ENCODE measurements at regions not wholly inside any gene's neighbourhood (a gene's known extent, or its start where the extent isn't known, plus 50 kb on each side); places are given as distances from the start of the nearest gene placed in this dataset.

DNA sequence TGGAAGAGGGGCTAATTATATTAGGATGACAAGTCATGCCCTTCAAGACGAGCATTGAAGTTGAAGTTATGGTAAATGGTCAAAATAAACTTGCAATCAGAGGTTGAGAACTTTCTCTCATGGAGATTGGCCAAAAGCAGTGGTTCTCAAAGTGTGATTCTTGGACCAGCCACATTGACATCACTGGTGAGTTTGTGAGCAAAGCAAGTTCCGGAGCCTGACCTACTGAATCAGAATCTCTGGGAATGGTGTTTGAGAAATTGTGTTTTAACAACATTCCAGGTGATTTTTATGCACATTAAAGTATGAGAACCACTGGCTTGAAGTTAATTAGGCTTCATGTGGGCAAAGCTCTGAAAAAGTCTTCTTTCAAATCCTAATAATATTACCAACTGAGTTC lies 403.5 kb downstream of the ZSWIM6 start:
- H3K4me3 Mint-ChIP-seq, result no peak overlapping the region
- no peaks in the 10 kb centered on the region for H3K36me3 Mint-ChIP-seq (ENCODE audit: low read depth)
- no peaks in the 10 kb centered on the region for H3K4me1 Mint-ChIP-seq (ENCODE audit: low read depth)
- intact Hi-C loops (cut with micrococcal nuclease), result no loop called here
- H3K9me3 Mint-ChIP-seq, result no peaks in the 10 kb centered on the region
- peaks cover 11% of the 10 kb centered on the region for H3K27me3 Mint-ChIP-seq
- H3K27ac Mint-ChIP-seq, result no peak overlapping the region

DNA sequence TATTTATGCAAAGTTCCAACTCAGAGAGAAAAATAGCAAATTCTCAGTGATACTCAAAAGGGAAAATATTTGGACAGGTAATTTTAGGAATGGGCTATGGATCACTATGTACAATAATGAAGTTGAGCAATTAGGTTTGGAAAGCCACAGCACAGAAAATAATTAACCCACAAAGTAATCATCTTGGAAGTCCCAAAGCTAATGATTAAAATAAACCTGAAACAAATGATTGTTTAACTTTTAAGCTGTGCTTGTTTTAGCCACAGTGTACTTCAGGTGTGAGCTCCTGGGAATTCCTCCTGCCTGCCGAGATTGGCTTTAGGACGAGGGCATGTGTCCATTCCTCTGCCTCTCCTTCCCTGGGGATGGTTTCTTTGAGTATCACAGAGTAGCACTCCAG lies 403.9 kb downstream of the ZSWIM6 start:
- intact Hi-C loops (cut with micrococcal nuclease), result no loop called here
- H3K4me3 Mint-ChIP-seq, result no peak overlapping the region
- H3K36me3 Mint-ChIP-seq (ENCODE audit: low read depth), result no peaks in the 10 kb centered on the region
- H3K27ac Mint-ChIP-seq, result no peak overlapping the region
- no peaks in the 10 kb centered on the region for H3K9me3 Mint-ChIP-seq
- peaks cover 11% of the 10 kb centered on the region for H3K27me3 Mint-ChIP-seq
- no peaks in the 10 kb centered on the region for H3K4me1 Mint-ChIP-seq (ENCODE audit: low read depth)

DNA sequence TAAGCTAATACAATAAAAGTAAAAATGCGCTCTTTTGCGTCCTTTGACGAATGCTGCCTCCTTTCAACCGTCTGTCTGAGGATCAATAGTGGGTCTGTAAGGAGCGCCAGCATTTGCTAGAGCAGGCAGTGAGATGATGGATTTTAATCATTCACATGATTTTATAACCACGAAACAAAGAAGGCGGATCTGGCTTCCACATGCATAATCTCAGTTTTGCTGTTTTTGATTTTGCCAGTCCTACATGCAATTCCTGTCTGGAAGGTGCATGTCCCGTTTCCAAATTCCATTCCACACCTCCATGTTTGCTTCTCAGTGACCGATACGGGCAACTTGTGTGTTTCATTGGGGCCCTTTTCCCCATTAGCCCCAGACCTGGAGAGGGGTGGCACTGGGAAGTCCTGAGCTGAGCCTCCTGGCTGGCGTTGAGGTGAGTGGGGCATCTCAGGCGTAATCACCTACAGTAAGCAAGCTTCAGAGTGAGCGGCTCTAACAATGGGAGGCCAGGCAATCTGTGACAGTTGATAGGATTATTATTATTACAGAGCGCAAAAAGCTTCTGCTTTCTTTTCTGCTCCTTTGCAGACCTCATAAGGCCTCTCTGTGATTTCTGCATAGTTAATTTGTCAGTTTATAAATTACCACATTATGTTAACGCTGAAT lies 405.4 kb downstream of the ZSWIM6 start:
- intact Hi-C loops (cut with micrococcal nuclease), result no loop called here
- Mint-ChIP-seq H3K4me3 (no peak overlapping the region), H3K36me3 (ENCODE audit: low read depth) (no peaks in the 10 kb centered on the region), H3K4me1 (ENCODE audit: low read depth) (no peaks in the 10 kb centered on the region), H3K27me3 (peaks cover 1% of the 10 kb centered on the region), H3K27ac (no peak overlapping the region), H3K9me3 (no peaks in the 10 kb centered on the region)

DNA sequence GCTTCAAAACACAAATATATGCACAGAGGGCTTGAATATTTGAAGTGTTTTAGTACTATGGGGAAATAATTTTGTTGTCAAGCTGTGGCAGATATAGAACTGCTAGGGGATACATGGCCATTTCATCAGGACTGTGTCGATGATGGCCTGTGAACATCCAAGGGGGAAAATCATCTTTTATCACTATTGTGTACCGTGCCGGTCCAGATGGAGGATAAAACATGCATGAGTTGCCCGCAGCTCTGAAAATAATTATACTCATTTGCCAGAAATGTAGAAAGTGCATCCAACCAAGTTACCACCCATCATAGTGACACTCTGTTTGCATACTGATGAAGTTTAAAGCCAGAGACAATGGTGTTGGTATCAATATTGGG lies 405.9 kb downstream of the ZSWIM6 start:
- Mint-ChIP-seq H3K4me1 (ENCODE audit: low read depth) (no peaks in the 10 kb centered on the region), H3K27me3 (peaks cover under 1% of the 10 kb centered on the region), H3K9me3 (no peaks in the 10 kb centered on the region), H3K36me3 (ENCODE audit: low read depth) (no peaks in the 10 kb centered on the region), H3K27ac (no peak overlapping the region), H3K4me3 (no peak overlapping the region)
- intact Hi-C loops (cut with micrococcal nuclease), result no loop called here

DNA sequence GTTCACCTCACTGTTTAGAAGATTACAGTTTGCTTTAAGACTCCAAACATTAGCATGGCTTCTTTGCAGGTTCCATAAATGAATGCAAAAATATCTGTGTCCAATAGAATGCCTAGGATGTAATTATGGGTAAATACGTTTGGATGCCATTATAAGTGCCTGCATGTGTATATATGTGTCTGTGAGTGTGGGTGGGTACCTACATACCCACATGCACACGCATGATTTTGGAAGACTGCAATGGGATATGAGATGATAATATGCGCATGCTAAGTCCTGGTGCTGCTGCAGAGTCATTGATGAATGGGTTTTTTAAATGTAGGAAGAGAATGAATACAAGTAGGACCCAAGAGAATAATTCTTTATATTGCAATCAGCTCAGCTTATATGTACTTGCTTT lies 406.4 kb downstream of the ZSWIM6 start:
- intact Hi-C loops (cut with micrococcal nuclease), result no loop called here
- Mint-ChIP-seq H3K36me3 (ENCODE audit: low read depth) (no peaks in the 10 kb centered on the region), H3K4me3 (no peak overlapping the region), H3K9me3 (no peaks in the 10 kb centered on the region), H3K4me1 (ENCODE audit: low read depth) (no peaks in the 10 kb centered on the region), H3K27me3 (no peaks in the 10 kb centered on the region), H3K27ac (no peak overlapping the region)

DNA sequence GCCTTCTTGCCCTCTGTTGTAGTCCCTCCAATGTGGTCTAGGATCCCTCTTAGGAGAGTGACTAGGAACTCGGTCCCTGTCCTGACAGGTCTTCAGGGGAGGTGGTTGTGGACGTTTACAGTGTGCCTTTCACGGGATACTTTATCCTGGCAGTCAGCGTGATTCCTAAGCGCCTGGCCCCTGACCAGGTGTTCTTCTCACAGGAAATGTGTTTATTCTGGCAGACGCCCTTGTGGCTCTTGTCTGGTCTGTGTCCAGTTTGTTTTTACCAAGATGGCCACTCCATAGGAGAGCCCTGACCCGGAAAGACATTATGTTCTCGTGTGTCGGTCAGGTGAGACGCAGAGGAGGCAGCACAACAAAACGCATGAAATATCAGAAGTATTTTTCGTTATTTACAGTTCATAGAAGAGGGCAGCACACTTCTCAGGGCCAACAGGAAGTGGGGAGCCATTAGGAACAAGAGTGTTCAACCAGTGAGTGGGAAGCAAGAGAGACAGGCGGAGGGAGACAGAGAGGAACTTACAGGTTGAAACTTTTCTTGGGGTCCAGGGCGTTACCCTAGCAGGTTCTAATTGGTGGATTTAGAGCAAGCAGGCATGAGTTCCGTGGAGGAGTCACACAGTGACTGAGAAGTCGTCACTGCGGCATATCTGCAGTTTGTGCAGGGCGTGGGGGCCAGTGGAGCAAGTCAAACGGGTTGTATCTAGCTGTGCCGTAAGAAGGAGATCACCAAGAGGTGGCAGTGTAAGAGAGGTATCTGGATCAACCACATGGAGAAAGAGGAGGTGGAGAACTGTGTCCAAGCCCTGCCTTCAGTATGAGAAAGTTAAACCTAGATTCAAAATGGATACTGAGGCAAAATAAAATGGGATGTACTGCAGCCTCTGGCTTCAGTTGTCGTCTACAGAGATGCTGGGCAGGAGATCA lies 412.9 kb downstream of the ZSWIM6 start:
- Mint-ChIP-seq H3K27me3 (no peaks in the 10 kb centered on the region), H3K27ac (no peak overlapping the region), H3K4me3 (no peak overlapping the region), H3K4me1 (ENCODE audit: low read depth) (no peaks in the 10 kb centered on the region), H3K9me3 (peaks cover 8% of the 10 kb centered on the region), H3K36me3 (ENCODE audit: low read depth) (no peaks in the 10 kb centered on the region)
- intact Hi-C loops (cut with micrococcal nuclease), result no loop called here

DNA sequence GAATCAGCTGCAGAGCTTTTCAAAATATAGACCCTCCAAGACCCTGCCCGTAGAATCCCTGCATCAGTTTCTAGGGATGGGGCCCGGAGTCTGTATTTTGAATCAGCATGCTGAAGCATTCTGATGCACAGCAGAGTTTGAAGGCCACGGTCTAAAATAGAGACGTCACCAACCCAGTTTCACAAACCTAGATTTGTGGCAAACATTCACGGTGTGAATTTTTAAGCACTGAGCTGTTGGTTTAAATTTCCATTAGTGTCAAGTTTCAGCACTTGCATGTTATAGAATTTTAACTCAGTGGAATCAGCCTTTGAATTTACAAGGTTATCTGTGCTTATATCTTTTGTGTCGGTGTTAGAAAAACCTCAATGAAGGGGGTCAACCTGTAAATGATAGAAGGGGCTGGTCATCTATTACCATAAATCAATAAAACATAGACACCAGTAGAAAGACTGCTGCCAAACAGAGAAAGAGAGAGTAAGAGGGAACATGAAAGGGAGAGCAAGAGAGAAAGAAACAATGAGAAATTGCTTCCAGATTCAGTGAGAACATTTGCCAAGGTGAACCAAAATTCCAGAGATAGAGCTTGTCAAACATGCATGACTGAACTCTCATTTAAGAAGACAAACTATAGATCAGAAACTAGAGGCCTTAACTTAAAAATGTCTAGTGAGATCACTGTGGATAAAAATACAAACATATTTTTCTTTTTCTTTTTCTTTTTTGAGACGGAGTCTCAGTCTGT lies 414.9 kb downstream of the ZSWIM6 start:
- intact Hi-C loops (cut with micrococcal nuclease), result no loop called here
- H3K27ac Mint-ChIP-seq, result no peak overlapping the region
- H3K9me3 Mint-ChIP-seq, result peaks cover 8% of the 10 kb centered on the region
- H3K36me3 Mint-ChIP-seq (ENCODE audit: low read depth), result no peaks in the 10 kb centered on the region
- no peak overlapping the region for H3K4me3 Mint-ChIP-seq
- H3K4me1 Mint-ChIP-seq (ENCODE audit: low read depth), result no peaks in the 10 kb centered on the region
- H3K27me3 Mint-ChIP-seq, result no peaks in the 10 kb centered on the region

GRCh38 chr5:61748121-61748520 lies 416.1 kb downstream of the ZSWIM6 start:
- Mint-ChIP-seq H3K9me3 (peaks cover 8% of the 10 kb centered on the region), H3K27ac (no peak overlapping the region), H3K4me3 (no peak overlapping the region), H3K27me3 (no peaks in the 10 kb centered on the region), H3K36me3 (ENCODE audit: low read depth) (no peaks in the 10 kb centered on the region), H3K4me1 (ENCODE audit: low read depth) (no peaks in the 10 kb centered on the region)
- intact Hi-C loops (cut with micrococcal nuclease), result no loop called here

DNA sequence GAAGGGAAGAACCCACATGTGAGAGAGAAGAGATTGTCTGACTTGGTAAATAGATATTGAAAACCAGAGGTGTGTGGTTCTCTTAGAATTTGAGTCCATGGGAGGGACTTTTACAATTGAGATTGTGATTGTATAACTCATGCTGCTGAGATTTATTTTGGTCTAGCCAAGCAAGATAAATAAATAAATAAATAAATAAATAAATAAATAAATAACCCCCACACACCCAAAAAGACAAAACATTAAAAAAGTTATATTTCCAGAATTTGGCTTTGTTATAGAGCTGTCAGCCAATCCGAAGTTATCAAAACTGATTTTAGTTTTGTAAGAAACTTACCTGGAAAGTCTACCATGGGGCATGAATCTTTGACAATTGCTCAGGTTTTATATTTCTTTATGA lies 416.6 kb downstream of the ZSWIM6 start:
- H3K9me3 Mint-ChIP-seq, result peaks cover 8% of the 10 kb centered on the region
- no peaks in the 10 kb centered on the region for H3K27me3 Mint-ChIP-seq
- intact Hi-C loops (cut with micrococcal nuclease), result no loop called here
- H3K4me3 Mint-ChIP-seq, result no peak overlapping the region
- H3K36me3 Mint-ChIP-seq (ENCODE audit: low read depth), result no peaks in the 10 kb centered on the region
- no peaks in the 10 kb centered on the region for H3K4me1 Mint-ChIP-seq (ENCODE audit: low read depth)
- H3K27ac Mint-ChIP-seq, result no peak overlapping the region

GRCh38 chr5:61752588-61752987 lies 420.5 kb downstream of the ZSWIM6 start:
- Mint-ChIP-seq H3K4me3 (no peak overlapping the region), H3K9me3 (no peaks in the 10 kb centered on the region), H3K27ac (no peak overlapping the region), H3K27me3 (no peaks in the 10 kb centered on the region), H3K36me3 (ENCODE audit: low read depth) (no peaks in the 10 kb centered on the region), H3K4me1 (ENCODE audit: low read depth) (no peaks in the 10 kb centered on the region)
- intact Hi-C loops (cut with micrococcal nuclease), result no loop called here

- Mint-ChIP-seq H3K9me3 (no peaks in the 10 kb centered on the region), H3K27me3 (no peaks in the 10 kb centered on the region), H3K36me3 (ENCODE audit: low read depth) (no peaks in the 10 kb centered on the region), H3K27ac (no peak overlapping the region), H3K4me3 (no peak overlapping the region), H3K4me1 (ENCODE audit: low read depth) (no peaks in the 10 kb centered on the region)
- intact Hi-C loops (cut with micrococcal nuclease), result no loop called here
These were observed 422.7 kb downstream of the ZSWIM6 start for GRCh38 chr5:61754792-61755191.

- no peaks in the 10 kb centered on the region for H3K4me1 Mint-ChIP-seq (ENCODE audit: low read depth)
- no peaks in the 10 kb centered on the region for H3K27me3 Mint-ChIP-seq
- H3K4me3 Mint-ChIP-seq, result no peak overlapping the region
- no peaks in the 10 kb centered on the region for H3K9me3 Mint-ChIP-seq
- H3K36me3 Mint-ChIP-seq (ENCODE audit: low read depth), result no peaks in the 10 kb centered on the region
- intact Hi-C loops (cut with micrococcal nuclease), result no loop called here
- H3K27ac Mint-ChIP-seq, result no peak overlapping the region
These were observed 423.7 kb downstream of the ZSWIM6 start for GRCh38 chr5:61755726-61756222.

DNA sequence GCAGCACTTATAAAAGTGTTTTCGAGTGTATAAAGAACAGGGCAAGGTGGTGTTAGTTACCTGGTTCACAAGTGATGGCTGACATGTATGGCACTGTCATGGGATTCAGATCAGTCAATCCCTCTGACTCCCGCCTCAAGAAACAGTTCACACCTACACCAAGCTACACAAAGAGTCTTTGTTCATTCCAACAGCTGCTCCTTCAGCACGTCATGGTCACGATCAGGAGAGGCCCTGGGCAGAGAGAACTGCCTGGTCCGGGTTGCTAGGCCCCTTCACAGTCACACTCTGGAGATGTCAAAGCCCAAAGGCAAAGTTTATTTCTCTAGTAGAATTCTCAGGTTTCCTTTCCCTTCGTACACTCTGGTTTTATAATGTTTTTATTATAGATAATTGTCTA lies 426.7 kb downstream of the ZSWIM6 start:
- H3K4me1 Mint-ChIP-seq (ENCODE audit: low read depth), result no peaks in the 10 kb centered on the region
- H3K4me3 Mint-ChIP-seq, result no peak overlapping the region
- H3K9me3 Mint-ChIP-seq, result peaks cover 12% of the 10 kb centered on the region
- H3K27ac Mint-ChIP-seq, result no peak overlapping the region
- H3K27me3 Mint-ChIP-seq, result no peaks in the 10 kb centered on the region
- intact Hi-C loops (cut with micrococcal nuclease), result no loop called here
- no peaks in the 10 kb centered on the region for H3K36me3 Mint-ChIP-seq (ENCODE audit: low read depth)

- Mint-ChIP-seq H3K9me3 (peaks cover 20% of the 10 kb centered on the region), H3K27me3 (no peaks in the 10 kb centered on the region), H3K27ac (no peak overlapping the region), H3K4me1 (ENCODE audit: low read depth) (no peaks in the 10 kb centered on the region), H3K36me3 (ENCODE audit: low read depth) (no peaks in the 10 kb centered on the region), H3K4me3 (no peak overlapping the region)
- intact Hi-C loops (cut with micrococcal nuclease), result no loop called here
These were observed 433.4 kb downstream of the ZSWIM6 start for GRCh38 chr5:61765471-61765870.

Data from dendritic cell treated with granulocyte-macrophage colony-stimulating factor and Interleukin-4, amounts not matched to agents 40 ng/mL and 50 ng/mL, for 4 days (primary cell).